Vagina (tissue), 2 donors: ENCODE measurements at regions not wholly inside any gene's neighbourhood (a gene's known extent, or its start where the extent isn't known, plus 50 kb on each side); places are given as distances from the start of the nearest gene placed in this dataset.
"Not testable (repeated sequence)": the region's sequence is repeated elsewhere in the genome, so short reads cannot be mapped to it uniquely, and the experiment has no call there.

ENCODE experiments used
- DNase-seq, 2 donors: peaks; one replicate each; pipeline ENCODE4 v3.0.0-alpha.2; 2017; ENCODE audit errors: extremely low spot score in 2 of 2
- H3K27ac ChIP-seq: fragments of 200-600 bp; sonication (generic); one replicate; pipeline ENCODE4 v1.5.1; 2019
- H3K27me3 ChIP-seq: fragments of 200-600 bp; sonication (generic); one replicate; pipeline ENCODE4 v1.5.1; 2019
- H3K36me3 ChIP-seq, 2 donors: fragments of 200-600 bp; sonication (generic); one replicate each; pipeline ENCODE4 v1.5.1; 2017 to 2019
- H3K4me1 ChIP-seq: fragments of 200-600 bp; sonication (generic); one replicate; pipeline ENCODE4 v1.5.1; 2019
- H3K4me3 ChIP-seq, 2 donors: fragments of 200-600 bp; sonication (generic); 1 replicate in 1 of 2; 2 replicates in 1 of 2; pipeline ENCODE4 v1.5.1; 2016 to 2019
- H3K9me3 ChIP-seq: fragments of 200-600 bp; sonication (generic); one replicate; pipeline ENCODE4 v1.5.1; 2019
- CTCF ChIP-seq, 3 experiments: fragments of 450-650 bp in 2 of 3; fragments of 200-600 bp in 1 of 3; sonication (generic) in 1 of 3; IDR thresholded peaks; one replicate each; pipeline ENCODE4 v1.5.1; 2017 to 2019; ENCODE audit warnings: antibody characterized with exemption in 3 of 3, mild to moderate bottlenecking in 2 of 3, moderate library complexity in 2 of 3
- POLR2A ChIP-seq, 2 donors: fragments of 450-650 bp; IDR thresholded peaks; one replicate each; pipeline ENCODE4 v1.6.1; 2017; ENCODE audit warnings: antibody characterized with exemption in 2 of 2, mild to moderate bottlenecking in 2 of 2, moderate library complexity in 2 of 2
- POLR2AphosphoS5 ChIP-seq, 2 donors: sonication (generic); formaldehyde crosslinking; IDR thresholded peaks; one replicate each; pipeline ENCODE4 v1.9.0; 2017; ENCODE audit warnings: antibody characterized with exemption in 2 of 2, mild to moderate bottlenecking in 2 of 2, low read depth in 1 of 2; ENCODE audit not compliant: insufficient read depth in 1 of 2
- intact Hi-C: fragments of 100-400 bp; cut with DNase I; formaldehyde crosslinking; loops from one replicate; pipeline ENCODE4 v1.15.1; 2023

- Histone ChIP-seq H3K27me3 (no peaks in the 10 kb centered on the region), H3K9me3 (no peaks in the 10 kb centered on the region), H3K36me3 (no peaks in the 10 kb centered on the region), H3K27ac (no peak overlapping the region), H3K4me3 (no peak overlapping the region), H3K4me1 (no peaks in the 10 kb centered on the region)
- TF ChIP-seq POLR2A (IDR thresholded peaks at IDR 0.05) (no peak), POLR2AphosphoS5 (IDR thresholded peaks at IDR 0.05; ENCODE audit: insufficient read depth in 1 of 2, low read depth in 1 of 2) (no peak), CTCF (IDR thresholded peaks at IDR 0.05) (no peak)
- intact Hi-C loops: no loop called here
- DNase-seq: no peak
These were observed 883.6 kb upstream of the C9orf72 start for GRCh38 chr9:28456861-28457260.

GRCh38 chr9:28464481-28465216, 891.4 kb upstream of the C9orf72 start:
- TF ChIP-seq POLR2AphosphoS5 (IDR thresholded peaks at IDR 0.05; ENCODE audit: insufficient read depth in 1 of 2, low read depth in 1 of 2): no peak
- TF ChIP-seq POLR2A (IDR thresholded peaks at IDR 0.05): no peak
- no peak for TF ChIP-seq CTCF (IDR thresholded peaks at IDR 0.05)
- intact Hi-C loops: no loop called here
- DNase-seq: no peak

GRCh38 chr9:28471261-28471660, 898.0 kb upstream of the C9orf72 start:
- H3K36me3 ChIP-seq: no peaks in the 10 kb centered on the region
- H3K4me1 ChIP-seq: no peaks in the 10 kb centered on the region
- H3K4me3 ChIP-seq: no peak overlapping the region
- H3K27ac ChIP-seq: no peak overlapping the region
- TF ChIP-seq POLR2A (IDR thresholded peaks at IDR 0.05) (no peak), CTCF (IDR thresholded peaks at IDR 0.05) (no peak), POLR2AphosphoS5 (IDR thresholded peaks at IDR 0.05; ENCODE audit: insufficient read depth in 1 of 2, low read depth in 1 of 2) (no peak)
- H3K27me3 ChIP-seq: no peaks in the 10 kb centered on the region
- DNase-seq: no peak
- intact Hi-C loops: no loop called here
- no peaks in the 10 kb centered on the region for H3K9me3 ChIP-seq

More at GRCh38 chr9:28464481-28465216, 891.4 kb upstream of the C9orf72 start:
- no peak overlapping the region for H3K4me3 ChIP-seq
- no peaks in the 10 kb centered on the region for H3K36me3 ChIP-seq
- H3K27ac ChIP-seq: no peak overlapping the region
- no peaks in the 10 kb centered on the region for H3K27me3 ChIP-seq
- H3K4me1 ChIP-seq: no peaks in the 10 kb centered on the region
- no peaks in the 10 kb centered on the region for H3K9me3 ChIP-seq

GRCh38 chr9:28487561-28487960, 914.3 kb upstream of the C9orf72 start:
- no peak for DNase-seq
- H3K27me3 ChIP-seq: no peaks in the 10 kb centered on the region
- intact Hi-C loops: loop anchor here (10.0 kb wide), 1 partner anchor 203 kb away; no protein-coding TSS in a partner anchor
- no peaks in the 10 kb centered on the region for H3K4me1 ChIP-seq
- no peaks in the 10 kb centered on the region for H3K36me3 ChIP-seq
- no peak overlapping the region for H3K4me3 ChIP-seq
- H3K27ac ChIP-seq: no peak overlapping the region
- TF ChIP-seq POLR2A (IDR thresholded peaks at IDR 0.05) (no peak), CTCF (IDR thresholded peaks at IDR 0.05) (no peak), POLR2AphosphoS5 (IDR thresholded peaks at IDR 0.05; ENCODE audit: insufficient read depth in 1 of 2, low read depth in 1 of 2) (no peak)
- no peaks in the 10 kb centered on the region for H3K9me3 ChIP-seq

- DNase-seq: no peak
- Histone ChIP-seq H3K4me3 (no peak overlapping the region), H3K27me3 (no peaks in the 10 kb centered on the region), H3K9me3 (no peaks in the 10 kb centered on the region), H3K27ac (no peak overlapping the region), H3K4me1 (no peaks in the 10 kb centered on the region), H3K36me3 (no peaks in the 10 kb centered on the region)
- TF ChIP-seq POLR2AphosphoS5 (IDR thresholded peaks at IDR 0.05; ENCODE audit: insufficient read depth in 1 of 2, low read depth in 1 of 2) (no peak), POLR2A (IDR thresholded peaks at IDR 0.05) (no peak)
- intact Hi-C loops: no loop called here
These were observed 917.8 kb upstream of the C9orf72 start for GRCh38 chr9:28491121-28491520.

- H3K4me3 ChIP-seq, DNase-seq, intact Hi-C loops, H3K27me3 ChIP-seq, H3K4me1 ChIP-seq, H3K27ac ChIP-seq, H3K9me3 ChIP-seq, H3K36me3 ChIP-seq: not testable (repeated sequence)
These were observed 924.9 kb upstream of the C9orf72 start for GRCh38 chr9:28498168-28498567.
